IMR-90 (cell line): ENCODE measurements at regions not wholly inside any gene's neighbourhood (a gene's known extent, or its start where the extent isn't known, plus 50 kb on each side); places are given as distances from the start of the nearest gene placed in this dataset.

Source experiments
- ATAC-seq: fragments of 200-7000 bp; cut with Tn5 transposase; 2 replicates; pipeline ENCODE4 v1.9.1; 2020; ENCODE audit warnings: low read depth, mild to moderate bottlenecking, moderate library complexity
- BruUV-seq: library from RNA; stranded (reverse); fragments of 400-500 nt; replicated peaks from 2 replicates; lab custom pipeline; 2021; lab: Mats Ljungman, UMichigan
- CTCF ChIA-PET: fragments of 300-600 bp; formaldehyde crosslinking; extraction: SDS; loops from one replicate; lab custom pipeline; 2021; ENCODE audit warnings: antibody characterized with exemption; lab: Yijun Ruan, JAX
- POLR2A ChIA-PET: fragments of 300-600 bp; sonication (Branson Sonifier 250); formaldehyde crosslinking; loops from one replicate; lab custom pipeline; 2022; ENCODE audit warnings: antibody characterized with exemption; ENCODE audit not compliant: unreplicated experiment; lab: Charles Lee
- DNase-seq: peaks from one replicate; pipeline ENCODE4 v3.0.0; 2013
- H2AFZ ChIP-seq: replicated peaks from 2 replicates; pipeline ENCODE3; 2013; ENCODE audit warnings: low read length, mild to moderate bottlenecking; ENCODE audit not compliant: poor library complexity
- H2AK5ac ChIP-seq: 2 replicates; pipeline ENCODE4 v1.6.1; 2013; ENCODE audit warnings: low read depth, low read length, inconsistent platforms
- H2AK9ac ChIP-seq: replicated peaks from 2 replicates; pipeline ENCODE3; 2013; ENCODE audit warnings: mild to moderate bottlenecking, low read depth, low read length, moderate library complexity; ENCODE audit not compliant: poor library complexity
- H2BK120ac ChIP-seq: 2 replicates; pipeline ENCODE4 v1.6.1; 2013; ENCODE audit warnings: low read depth, low read length, inconsistent platforms
- H2BK15ac ChIP-seq: 3 replicates; pipeline ENCODE4 v1.6.1; 2013; ENCODE audit warnings: low read depth, low read length, inconsistent platforms
- H2BK20ac ChIP-seq: 2 replicates; pipeline ENCODE4 v1.6.1; 2013; ENCODE audit warnings: low read depth, mild to moderate bottlenecking, inconsistent platforms, low read length, moderate library complexity
- H2BK5ac ChIP-seq: 2 replicates; pipeline ENCODE4 v1.6.1; 2013; ENCODE audit warnings: mild to moderate bottlenecking, low read depth, low read length, inconsistent platforms; ENCODE audit not compliant: poor library complexity, severe bottlenecking
- H3K14ac ChIP-seq: replicated peaks from 2 replicates; pipeline ENCODE4 v1.6.1; 2013; ENCODE audit warnings: low read depth, low read length, inconsistent platforms
- H3K18ac ChIP-seq: 2 replicates; pipeline ENCODE4 v1.6.1; 2013; ENCODE audit warnings: low read depth, low read length, control low read depth
- H3K23ac ChIP-seq: 2 replicates; pipeline ENCODE4 v1.6.1; 2013; ENCODE audit warnings: low read depth, low read length, inconsistent platforms
- H3K27ac ChIP-seq: 2 replicates; pipeline ENCODE4 v1.5.1; 2013; ENCODE audit warnings: mild to moderate bottlenecking, control low read depth, low read length; ENCODE audit not compliant: insufficient read depth
- H3K27me3 ChIP-seq: 2 replicates; pipeline ENCODE4 v1.6.1; 2013; ENCODE audit warnings: low read length; ENCODE audit not compliant: control insufficient read depth, insufficient read depth
- H3K36me3 ChIP-seq: 2 replicates; pipeline ENCODE4 v1.6.1; 2013; ENCODE audit warnings: low read length, mixed read lengths; ENCODE audit not compliant: control insufficient read depth, insufficient read depth
- H3K4ac ChIP-seq: 2 replicates; pipeline ENCODE4 v1.6.1; 2013; ENCODE audit warnings: low read depth, low read length, inconsistent platforms
- H3K4me1 ChIP-seq: 2 replicates; pipeline ENCODE4 v1.6.1; 2013; ENCODE audit warnings: low read length, mixed read lengths; ENCODE audit not compliant: control insufficient read depth, insufficient read depth
- H3K4me2 ChIP-seq: 2 replicates; pipeline ENCODE4 v1.6.1; 2013; ENCODE audit warnings: low read depth, mild to moderate bottlenecking, control low read depth, low read length, moderate library complexity
- H3K4me3 ChIP-seq: 2 replicates; pipeline ENCODE4 v1.5.1; 2013; ENCODE audit warnings: low read depth, mild to moderate bottlenecking, control low read depth, low read length, moderate library complexity; ENCODE audit not compliant: insufficient read depth
- H3K56ac ChIP-seq: 2 replicates; pipeline ENCODE4 v1.6.1; 2013; ENCODE audit warnings: low read length, inconsistent platforms; ENCODE audit not compliant: insufficient read depth; ENCODE audit errors: extremely low read depth
- H3K79me1 ChIP-seq, 2 experiments: 2 replicates each; pipeline ENCODE4 v1.6.1; 2013; ENCODE audit warnings: low read length in 2 of 2, inconsistent platforms in 1 of 2, low read depth in 1 of 2
- H3K9ac ChIP-seq: 2 replicates; pipeline ENCODE4 v1.6.1; 2013; ENCODE audit warnings: low read depth, low read length, control low read depth
- H3K9me1 ChIP-seq: 2 replicates; pipeline ENCODE4 v1.6.1; 2013; ENCODE audit warnings: low read length, inconsistent platforms; ENCODE audit not compliant: insufficient read depth
- H3K9me3 ChIP-seq: 2 replicates; pipeline ENCODE4 v1.6.1; 2013; ENCODE audit warnings: low read length; ENCODE audit not compliant: control insufficient read depth, insufficient read depth
- H4K20me1 ChIP-seq: 2 replicates; pipeline ENCODE4 v1.6.1; 2013; ENCODE audit warnings: low read length, inconsistent platforms; ENCODE audit not compliant: insufficient read depth
- H4K5ac ChIP-seq: 2 replicates; pipeline ENCODE4 v1.6.1; 2013; ENCODE audit warnings: mild to moderate bottlenecking, low read depth, low read length, control low read depth
- H4K8ac ChIP-seq, 2 experiments: 2 replicates each; pipeline ENCODE4 v1.6.1; 2013; ENCODE audit warnings: low read depth in 2 of 2, low read length in 2 of 2, control low read depth in 1 of 2, inconsistent platforms in 1 of 2
- H4K91ac ChIP-seq: 2 replicates; pipeline ENCODE4 v1.6.1; 2013; ENCODE audit warnings: low read depth, low read length, inconsistent platforms; ENCODE audit not compliant: insufficient read depth
- BHLHE40 ChIP-seq: fragments of 150-350 bp; IDR thresholded peaks from 2 replicates; pipeline ENCODE4 v1.6.1; 2016; ENCODE audit warnings: mild to moderate bottlenecking, low read depth, low read length
- FOS ChIP-seq: fragments of 150-350 bp; IDR thresholded peaks from 2 replicates; pipeline ENCODE4 v1.6.1; 2016; ENCODE audit warnings: low read depth, low read length
- MAFK ChIP-seq: IDR thresholded peaks from 2 replicates; pipeline ENCODE4 v1.6.1; 2012; ENCODE audit warnings: low read depth, low read length, improper control_type of control experiment
- MAZ ChIP-seq: IDR thresholded peaks from 2 replicates; pipeline ENCODE4 v1.6.1; 2012; ENCODE audit warnings: low read depth, mild to moderate bottlenecking, low read length, improper control_type of control experiment, moderate library complexity, borderline replicate concordance
- MXI1 ChIP-seq: IDR thresholded peaks from 2 replicates; pipeline ENCODE4 v1.6.1; 2012; ENCODE audit warnings: low read depth, mild to moderate bottlenecking, low read length, moderate library complexity, borderline replicate concordance
- NFE2L2 ChIP-seq: fragments of 150-350 bp; IDR thresholded peaks from 2 replicates; pipeline ENCODE4 v1.6.1; 2016; ENCODE audit warnings: low read depth, mild to moderate bottlenecking, low read length
- RCOR1 ChIP-seq: IDR thresholded peaks from 2 replicates; pipeline ENCODE4 v1.6.1; 2012; ENCODE audit warnings: mild to moderate bottlenecking, low read length, improper control_type of control experiment; ENCODE audit not compliant: insufficient replicate concordance
- RFX5 ChIP-seq: IDR thresholded peaks from 2 replicates; pipeline ENCODE4 v1.8.0; 2012; ENCODE audit warnings: low read depth, mild to moderate bottlenecking, low read length, moderate library complexity
- SMC3 ChIP-seq: fragments of 150-350 bp; IDR thresholded peaks from 2 replicates; pipeline ENCODE4 v1.6.1; 2016; ENCODE audit warnings: low read depth, mild to moderate bottlenecking, antibody characterized with exemption, low read length, moderate library complexity
- WGBS, 2 experiments: methylation state at CpG; one replicate each; pipeline versions ENCODE4 v1.1.5 to v1.1.7; 2013; ENCODE audit warnings: missing lambda C conversion rate in 2 of 2; ENCODE audit not compliant: insufficient read length in 1 of 2; ENCODE audit errors: extremely low coverage in 2 of 2; 5-methylcytosine and 5-hydroxymethylcytosine counted together
- dilution Hi-C: fragments of 300-500 bp; cut with HindIII; formaldehyde crosslinking; loops from one replicate; pipeline ENCODE4 v1.14.3; 2018; ENCODE audit warnings: low sequenced_read_pairs; ENCODE audit not compliant: unreplicated experiment
- in situ Hi-C: fragments of 300-500 bp; cut with MboI; formaldehyde crosslinking; loops from 3 replicates; pipeline ENCODE4 v1.14.3; 2019; ENCODE audit warnings: low sequenced_read_pairs, inconsistent platforms, mixed read lengths
- intact Hi-C: fragments of 100-400 bp; cut with micrococcal nuclease; formaldehyde crosslinking; loops from 2 replicates; pipeline ENCODE4 v1.10.0; 2022
- TF ChIP-seq, protein P1 (sequence below): conservative IDR thresholded peaks from 2 replicates; pipeline ENCODE4 v1.5.1; 2012; ENCODE audit warnings: mild to moderate bottlenecking, low read depth, low read length, improper control_type of control experiment

DNA sequence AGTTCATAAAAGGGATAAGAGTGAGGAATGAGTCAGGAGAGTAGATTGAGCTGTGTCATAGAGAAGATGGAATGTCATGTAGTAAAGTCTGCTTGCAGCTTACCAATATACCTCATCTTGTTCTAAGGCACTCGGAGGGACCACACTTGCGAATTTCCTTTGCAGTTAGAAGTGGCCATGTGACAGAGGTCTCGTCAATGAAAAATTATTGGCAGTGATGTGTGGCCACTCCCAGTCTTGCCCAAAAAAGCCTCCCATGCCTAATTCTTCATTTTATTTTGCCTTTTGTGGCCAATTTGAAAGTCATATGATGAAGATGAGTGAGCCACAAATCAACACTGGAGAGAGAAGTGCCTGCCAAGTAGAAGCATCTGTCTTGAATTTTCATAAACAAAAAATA is 465.6 kb upstream of the ZNF385D start:
- ATAC-seq (no peak), DNase-seq (no peak)
- Histone ChIP-seq H2AK9ac (no peak overlapping the region), H3K14ac (no peak overlapping the region), H3K27ac (no peak overlapping the region), H3K27me3 (no peaks in the 10 kb centered on the region), H3K36me3 (no peaks in the 10 kb centered on the region), H3K4ac (no peak overlapping the region), H3K4me2 (no peak overlapping the region), H2BK20ac (no peak overlapping the region), H3K4me1 (no peaks in the 10 kb centered on the region), H2BK120ac (no peak overlapping the region), H3K9me3 (no peaks in the 10 kb centered on the region), H4K91ac (no peak overlapping the region), H2AFZ (no peak overlapping the region), H2BK15ac (no peak overlapping the region), H3K23ac (no peak overlapping the region), H3K9me1 (no peaks in the 10 kb centered on the region), H2AK5ac (no peak overlapping the region), H2BK5ac (no peak overlapping the region), H4K5ac (no peak overlapping the region), H3K4me3 (no peak overlapping the region), H4K8ac (no peak overlapping the region), H3K79me1 (no peaks in the 10 kb centered on the region), H3K56ac (no peak overlapping the region), H3K18ac (no peak overlapping the region), H4K20me1 (no peaks in the 10 kb centered on the region), H3K9ac (no peak overlapping the region)
- no TSS peak for BruUV-seq
- in situ Hi-C loops (no loop called here), dilution Hi-C loops (no loop called here), intact Hi-C loops (no loop called here)
- ChIA-PET POLR2A (no interaction called here), CTCF (no interaction called here)
- no CpG with 5 or more reads among the region's 3 CpGs for WGBS, 2 experiments
- TF ChIP-seq NFE2L2 = no peak
- no peak for TF ChIP-seq MXI1
- TF ChIP-seq RFX5 = no peak
- no peak for TF ChIP-seq FOS
- no peak for TF ChIP-seq RCOR1
- TF ChIP-seq SMC3 = no peak
- no peak for TF ChIP-seq MAZ
- TF ChIP-seq BHLHE40 = no peak
- no peak for TF ChIP-seq MAFK
- TF ChIP-seq, protein P1, sequence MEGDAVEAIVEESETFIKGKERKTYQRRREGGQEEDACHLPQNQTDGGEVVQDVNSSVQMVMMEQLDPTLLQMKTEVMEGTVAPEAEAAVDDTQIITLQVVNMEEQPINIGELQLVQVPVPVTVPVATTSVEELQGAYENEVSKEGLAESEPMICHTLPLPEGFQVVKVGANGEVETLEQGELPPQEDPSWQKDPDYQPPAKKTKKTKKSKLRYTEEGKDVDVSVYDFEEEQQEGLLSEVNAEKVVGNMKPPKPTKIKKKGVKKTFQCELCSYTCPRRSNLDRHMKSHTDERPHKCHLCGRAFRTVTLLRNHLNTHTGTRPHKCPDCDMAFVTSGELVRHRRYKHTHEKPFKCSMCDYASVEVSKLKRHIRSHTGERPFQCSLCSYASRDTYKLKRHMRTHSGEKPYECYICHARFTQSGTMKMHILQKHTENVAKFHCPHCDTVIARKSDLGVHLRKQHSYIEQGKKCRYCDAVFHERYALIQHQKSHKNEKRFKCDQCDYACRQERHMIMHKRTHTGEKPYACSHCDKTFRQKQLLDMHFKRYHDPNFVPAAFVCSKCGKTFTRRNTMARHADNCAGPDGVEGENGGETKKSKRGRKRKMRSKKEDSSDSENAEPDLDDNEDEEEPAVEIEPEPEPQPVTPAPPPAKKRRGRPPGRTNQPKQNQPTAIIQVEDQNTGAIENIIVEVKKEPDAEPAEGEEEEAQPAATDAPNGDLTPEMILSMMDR = no peak
